ENCODE measurements at regions not wholly inside any gene's neighbourhood (a gene's known extent, or its start where the extent isn't known, plus 50 kb on each side); places are given as distances from the start of the nearest gene placed in this dataset.
"Not testable (repeated sequence)": the region's sequence is repeated elsewhere in the genome, so short reads cannot be mapped to it uniquely, and the experiment has no call there.

DNA sequence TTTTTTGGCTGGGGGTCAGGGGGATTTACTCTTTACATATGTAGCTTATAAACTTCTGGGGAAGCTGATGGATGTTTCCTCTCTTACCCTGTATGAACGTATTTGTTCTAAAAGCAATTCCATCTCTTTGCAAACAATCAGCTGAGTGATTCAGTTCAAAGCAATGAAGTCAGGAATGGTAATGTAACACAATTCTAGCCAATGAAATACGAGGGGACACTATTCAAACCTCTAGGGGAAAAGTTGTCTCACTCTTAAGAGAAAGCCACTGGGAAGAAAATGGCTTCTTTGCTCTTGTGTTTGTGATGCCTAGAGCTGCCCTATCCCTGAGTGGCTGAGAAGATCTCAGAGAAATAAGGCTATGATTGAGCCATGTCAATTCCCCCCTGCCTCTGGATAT, 134.8 kb upstream of the SEMA3C start:
- no peak for DNase-seq (ENCODE audit: low read depth)

DNA sequence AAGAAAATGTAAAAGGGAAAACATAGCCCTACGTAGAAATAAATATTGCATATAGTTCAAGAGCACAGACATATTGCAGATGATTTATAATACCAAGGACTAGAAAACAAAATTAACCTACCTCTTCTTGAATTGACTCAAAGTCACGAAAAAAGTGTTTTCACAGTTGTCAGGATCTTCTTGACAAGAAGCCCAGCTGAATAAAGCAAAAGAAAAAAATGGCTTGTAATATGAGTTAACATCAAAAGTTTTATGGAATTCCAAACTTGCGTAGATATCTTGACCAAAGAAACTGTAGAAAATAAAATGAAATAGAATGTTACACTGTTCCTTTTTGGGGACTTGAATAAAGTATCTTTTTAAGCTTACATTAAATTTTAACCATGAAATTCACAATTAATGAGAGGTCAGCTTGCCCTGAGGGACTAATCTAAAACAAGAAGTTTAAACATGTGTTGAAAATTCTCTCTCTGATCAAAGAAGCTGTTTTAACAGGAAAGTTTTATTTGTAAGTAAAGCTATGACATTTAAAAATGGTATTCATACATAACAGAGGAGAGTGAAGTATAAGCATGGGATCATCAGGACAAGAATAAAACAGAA, 133.1 kb upstream of the SEMA3C start:
- TF ChIP-seq, protein P1, sequence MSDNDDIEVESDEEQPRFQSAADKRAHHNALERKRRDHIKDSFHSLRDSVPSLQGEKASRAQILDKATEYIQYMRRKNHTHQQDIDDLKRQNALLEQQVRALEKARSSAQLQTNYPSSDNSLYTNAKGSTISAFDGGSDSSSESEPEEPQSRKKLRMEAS (IDR thresholded peaks at IDR 0.05; ENCODE audit: low read depth, low read length), result no peak
- TF ChIP-seq MYC (IDR thresholded peaks at IDR 0.05; ENCODE audit: low read depth, low read length), result no peak
- TF ChIP-seq POLR2A (IDR thresholded peaks at IDR 0.05; ENCODE audit: extremely low read depth, insufficient read length), result no peak
- TF ChIP-seq, protein P2, sequence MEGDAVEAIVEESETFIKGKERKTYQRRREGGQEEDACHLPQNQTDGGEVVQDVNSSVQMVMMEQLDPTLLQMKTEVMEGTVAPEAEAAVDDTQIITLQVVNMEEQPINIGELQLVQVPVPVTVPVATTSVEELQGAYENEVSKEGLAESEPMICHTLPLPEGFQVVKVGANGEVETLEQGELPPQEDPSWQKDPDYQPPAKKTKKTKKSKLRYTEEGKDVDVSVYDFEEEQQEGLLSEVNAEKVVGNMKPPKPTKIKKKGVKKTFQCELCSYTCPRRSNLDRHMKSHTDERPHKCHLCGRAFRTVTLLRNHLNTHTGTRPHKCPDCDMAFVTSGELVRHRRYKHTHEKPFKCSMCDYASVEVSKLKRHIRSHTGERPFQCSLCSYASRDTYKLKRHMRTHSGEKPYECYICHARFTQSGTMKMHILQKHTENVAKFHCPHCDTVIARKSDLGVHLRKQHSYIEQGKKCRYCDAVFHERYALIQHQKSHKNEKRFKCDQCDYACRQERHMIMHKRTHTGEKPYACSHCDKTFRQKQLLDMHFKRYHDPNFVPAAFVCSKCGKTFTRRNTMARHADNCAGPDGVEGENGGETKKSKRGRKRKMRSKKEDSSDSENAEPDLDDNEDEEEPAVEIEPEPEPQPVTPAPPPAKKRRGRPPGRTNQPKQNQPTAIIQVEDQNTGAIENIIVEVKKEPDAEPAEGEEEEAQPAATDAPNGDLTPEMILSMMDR (IDR thresholded peaks at IDR 0.05; ENCODE audit: low read depth, low read length), result no peak
- no peak overlapping the region for H3K4me3 ChIP-seq (ENCODE audit: low read depth, low read length)
- no peak for DNase-seq (ENCODE audit: low read depth)

More for the DNA sequence above, 134.8 kb upstream of the SEMA3C start:
- H3K4me3 ChIP-seq (ENCODE audit: low read depth, low read length), result no peak overlapping the region
- TF ChIP-seq MYC (IDR thresholded peaks at IDR 0.05; ENCODE audit: low read depth, low read length) (no peak), POLR2A (IDR thresholded peaks at IDR 0.05; ENCODE audit: extremely low read depth, insufficient read length) (no peak)
- TF ChIP-seq, protein P2 (IDR thresholded peaks at IDR 0.05; ENCODE audit: low read depth, low read length), result no peak
- TF ChIP-seq, protein P1 (IDR thresholded peaks at IDR 0.05; ENCODE audit: low read depth, low read length), result no peak

DNA sequence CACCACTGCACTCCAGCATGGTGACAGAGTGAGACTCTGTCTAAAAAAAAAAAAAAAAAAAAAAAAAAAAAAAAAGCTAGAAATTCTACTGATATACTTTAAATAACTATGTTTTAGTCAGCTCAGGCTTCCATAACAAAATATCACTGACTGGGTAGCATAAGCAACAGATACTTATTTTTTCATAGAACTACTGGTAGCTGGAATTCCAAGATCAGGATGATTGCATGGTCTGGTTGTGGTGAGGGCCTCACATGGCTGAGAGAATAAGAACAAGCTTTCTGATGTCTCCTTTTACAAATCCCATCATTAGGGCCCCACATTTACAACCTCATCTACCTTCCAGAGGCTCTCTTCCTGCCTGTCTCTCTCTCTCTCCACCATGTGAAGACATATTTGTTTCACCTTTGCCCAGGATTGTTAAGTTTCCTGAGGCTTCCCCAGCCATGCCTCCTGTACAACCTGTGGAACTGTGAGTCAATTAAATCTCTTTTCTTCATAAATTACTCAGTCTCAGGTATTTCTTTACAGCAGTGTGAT, 126.7 kb upstream of the SEMA3C start:
- TF ChIP-seq, protein P2 (IDR thresholded peaks at IDR 0.05; ENCODE audit: low read depth, low read length), result no peak
- no peak for TF ChIP-seq POLR2A (IDR thresholded peaks at IDR 0.05; ENCODE audit: extremely low read depth, insufficient read length)
- TF ChIP-seq, protein P1 (IDR thresholded peaks at IDR 0.05; ENCODE audit: low read depth, low read length), result no peak
- no peak for TF ChIP-seq MYC (IDR thresholded peaks at IDR 0.05; ENCODE audit: low read depth, low read length)
- DNase-seq (ENCODE audit: low read depth), result no peak
- H3K4me3 ChIP-seq (ENCODE audit: low read depth, low read length), result no peak overlapping the region

DNA sequence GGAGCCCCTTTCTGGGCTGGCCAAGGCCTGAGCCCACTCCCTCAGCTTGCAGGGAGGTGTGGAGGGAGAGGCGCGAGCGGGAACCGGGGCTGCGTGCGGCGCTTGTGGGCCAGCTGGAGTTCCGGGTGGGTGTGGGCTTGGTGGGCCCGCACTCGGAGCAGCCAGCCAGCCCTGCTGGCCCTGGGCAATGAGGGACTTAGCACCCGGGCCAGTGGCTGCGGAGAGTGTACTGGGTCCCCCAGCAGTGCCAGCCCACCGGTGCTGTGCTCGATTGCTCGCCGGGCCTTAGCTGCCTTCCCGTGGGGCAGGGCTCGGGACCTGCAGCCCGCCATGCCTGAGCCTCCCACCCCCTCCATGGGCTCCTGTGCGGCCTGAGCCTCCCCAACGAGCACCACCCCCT, 123.8 kb upstream of the SEMA3C start:
- not testable (repeated sequence) for H3K4me3 ChIP-seq (ENCODE audit: low read depth, low read length); DNase-seq (ENCODE audit: low read depth)

DNA sequence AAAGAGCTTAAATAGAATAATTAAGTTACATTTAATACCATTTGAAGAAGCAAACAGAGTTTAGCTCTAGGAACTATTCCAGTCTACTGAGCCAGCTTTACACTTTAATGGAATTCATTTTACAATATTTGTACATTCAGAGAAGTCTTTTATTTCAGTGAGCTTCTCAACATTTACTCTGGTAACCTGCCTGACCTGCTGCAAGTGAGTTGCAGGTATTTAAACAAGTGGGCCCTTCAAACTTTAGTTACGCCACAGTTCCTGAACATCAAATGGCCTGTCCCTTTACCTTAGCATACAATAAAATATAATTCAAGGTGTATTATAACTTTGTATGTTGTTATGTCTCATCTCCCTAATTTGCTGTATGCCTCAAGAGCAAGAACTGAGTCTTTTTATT, 121.6 kb upstream of the SEMA3C start:
- TF ChIP-seq MYC (IDR thresholded peaks at IDR 0.05; ENCODE audit: low read depth, low read length) (no peak), POLR2A (IDR thresholded peaks at IDR 0.05; ENCODE audit: extremely low read depth, insufficient read length) (no peak)
- TF ChIP-seq, protein P2 (IDR thresholded peaks at IDR 0.05; ENCODE audit: low read depth, low read length), result no peak
- TF ChIP-seq, protein P1 (IDR thresholded peaks at IDR 0.05; ENCODE audit: low read depth, low read length), result no peak
- H3K4me3 ChIP-seq (ENCODE audit: low read depth, low read length), result no peak overlapping the region
- no peak for DNase-seq (ENCODE audit: low read depth)

DNA sequence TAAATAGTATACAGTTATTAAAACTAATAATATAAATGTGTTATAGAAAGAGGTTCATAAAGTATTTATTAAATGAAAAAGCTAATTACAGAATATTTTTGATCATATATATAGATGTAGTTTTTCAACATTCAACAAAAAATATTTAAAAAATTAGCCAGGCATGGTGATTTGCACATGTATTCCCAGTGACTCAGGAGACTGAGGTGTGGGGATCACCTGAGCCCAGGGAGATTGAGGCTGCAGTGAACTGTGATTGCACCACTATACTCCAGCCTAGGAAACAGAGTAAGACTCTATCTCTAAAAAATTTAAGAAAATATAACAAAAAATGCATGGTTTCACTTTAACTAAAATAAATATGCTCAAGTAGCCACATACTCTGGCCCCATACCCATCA, 118.0 kb upstream of the SEMA3C start:
- TF ChIP-seq, protein P1 (IDR thresholded peaks at IDR 0.05; ENCODE audit: low read depth, low read length), result no peak
- TF ChIP-seq POLR2A (IDR thresholded peaks at IDR 0.05; ENCODE audit: extremely low read depth, insufficient read length) (no peak), MYC (IDR thresholded peaks at IDR 0.05; ENCODE audit: low read depth, low read length) (no peak)
- TF ChIP-seq, protein P2 (IDR thresholded peaks at IDR 0.05; ENCODE audit: low read depth, low read length), result no peak
- no peak overlapping the region for H3K4me3 ChIP-seq (ENCODE audit: low read depth, low read length)
- no peak for DNase-seq (ENCODE audit: low read depth)
